Inflammatory macrophage treated with lipopolysaccharide for 4 hours (primary cell): ENCODE measurements at regions not wholly inside any gene's neighbourhood (a gene's known extent, or its start where the extent isn't known, plus 50 kb on each side); places are given as distances from the start of the nearest gene placed in this dataset.
"Not testable (repeated sequence)": the region's sequence is repeated elsewhere in the genome, so short reads cannot be mapped to it uniquely, and the experiment has no call there.

Source experiments
- DNase-seq: peaks from one replicate; pipeline ENCODE4 v3.0.0-alpha.2; 2020

DNA sequence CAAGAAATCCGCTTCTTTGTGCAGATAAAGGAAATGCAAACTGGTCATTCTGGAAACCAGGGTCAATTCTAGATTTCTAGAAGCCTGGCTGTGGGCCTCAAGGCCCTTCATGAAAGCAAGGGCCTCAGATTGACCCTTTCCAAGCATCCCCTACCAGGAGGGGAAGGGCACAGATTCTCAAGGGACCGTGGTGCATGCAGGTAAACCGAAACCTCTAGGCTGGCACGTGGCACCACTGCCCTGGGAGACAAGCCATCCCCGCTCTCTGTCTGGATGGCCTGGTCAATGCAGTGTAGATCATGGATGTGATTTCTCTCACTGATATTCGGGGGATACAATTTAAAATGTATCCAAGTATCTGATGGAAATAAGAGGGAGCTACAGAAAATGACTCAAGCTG is 69.4 kb downstream of the TOMM20 start:
- DNase-seq: no peak

DNA sequence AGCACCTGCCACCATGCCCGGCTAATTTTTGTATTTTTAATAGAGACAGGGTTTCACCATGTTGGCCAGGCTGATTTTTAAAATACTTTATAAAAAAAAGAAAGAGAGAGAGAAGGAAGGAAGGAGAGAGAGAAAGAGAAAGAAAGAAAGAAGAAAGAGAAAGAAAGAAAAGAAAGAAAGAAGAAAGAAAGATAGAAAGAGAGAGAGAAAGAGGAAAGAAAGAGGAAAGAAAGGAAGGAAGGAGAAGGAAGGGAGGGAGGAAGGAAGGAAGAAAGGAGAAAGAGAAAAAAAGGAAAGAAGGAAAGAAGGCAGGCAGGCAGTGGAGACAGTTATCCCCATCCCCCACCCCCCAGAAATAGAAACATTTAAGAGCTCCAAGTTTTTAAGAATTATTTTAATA is 69.9 kb downstream of the TOMM20 start:
- no peak for DNase-seq

DNA sequence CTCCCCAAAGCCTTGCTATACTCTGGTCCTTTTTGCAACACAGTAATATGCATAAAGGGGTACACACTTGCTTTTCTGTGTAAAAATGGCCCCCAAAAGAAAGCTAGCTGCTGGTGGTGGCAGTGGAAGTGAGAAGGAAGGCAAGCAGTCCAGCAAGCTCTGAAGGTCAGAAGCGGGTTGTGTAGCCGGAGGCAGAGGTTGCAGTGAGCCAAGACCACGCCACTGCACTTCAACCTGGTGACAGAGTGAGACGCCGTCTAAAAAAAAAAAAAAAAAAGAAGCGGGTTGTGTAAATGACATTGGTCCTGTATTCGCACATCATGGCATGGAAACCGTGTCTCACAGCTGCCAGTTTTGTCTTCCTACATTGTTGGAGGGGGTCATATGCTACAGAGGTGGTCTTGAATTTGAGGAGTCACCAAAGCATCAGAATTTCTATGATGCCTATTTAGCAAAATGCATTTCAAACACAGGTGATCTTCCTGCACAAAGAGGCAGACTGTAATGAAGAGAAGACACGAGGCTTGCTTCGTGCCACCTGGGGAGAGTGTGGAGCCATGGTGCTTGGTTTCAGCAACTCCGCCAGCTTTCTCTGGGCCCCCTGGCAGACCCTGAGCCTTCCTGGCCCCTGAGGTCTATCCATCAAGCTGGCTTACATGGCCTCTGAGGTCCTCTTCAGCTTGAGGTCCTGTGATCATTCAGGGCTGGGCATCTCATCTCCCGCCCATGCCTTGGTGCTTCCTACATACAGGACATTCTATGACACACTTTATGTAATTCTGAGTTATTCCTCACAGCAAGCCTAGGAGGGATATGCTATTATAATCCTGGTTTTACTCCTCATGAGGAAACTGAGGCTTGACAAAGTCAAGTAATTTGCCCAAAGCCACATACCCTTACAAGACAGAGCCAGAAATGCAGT is 71.0 kb downstream of the TOMM20 start:
- no peak for DNase-seq

DNA sequence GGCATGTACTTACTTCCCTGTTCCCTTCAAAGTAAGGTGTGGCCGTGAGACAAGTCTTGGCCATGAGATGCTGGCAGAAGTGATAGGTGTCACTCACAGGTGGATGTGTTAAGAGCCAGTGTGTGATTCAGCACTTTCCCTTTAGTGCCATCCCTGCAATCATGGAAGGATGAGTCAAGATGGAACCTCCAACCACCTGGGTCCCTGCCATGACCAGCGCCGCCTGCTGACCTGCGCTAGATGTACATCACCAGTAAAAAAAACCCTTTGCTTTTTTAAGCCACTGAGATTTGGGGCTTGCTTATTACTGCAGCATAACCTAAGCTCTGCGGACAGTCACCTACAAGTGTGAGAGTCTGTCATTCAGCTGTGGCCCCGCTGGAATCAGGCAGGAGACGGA is 71.7 kb downstream of the TOMM20 start:
- no peak for DNase-seq

DNA sequence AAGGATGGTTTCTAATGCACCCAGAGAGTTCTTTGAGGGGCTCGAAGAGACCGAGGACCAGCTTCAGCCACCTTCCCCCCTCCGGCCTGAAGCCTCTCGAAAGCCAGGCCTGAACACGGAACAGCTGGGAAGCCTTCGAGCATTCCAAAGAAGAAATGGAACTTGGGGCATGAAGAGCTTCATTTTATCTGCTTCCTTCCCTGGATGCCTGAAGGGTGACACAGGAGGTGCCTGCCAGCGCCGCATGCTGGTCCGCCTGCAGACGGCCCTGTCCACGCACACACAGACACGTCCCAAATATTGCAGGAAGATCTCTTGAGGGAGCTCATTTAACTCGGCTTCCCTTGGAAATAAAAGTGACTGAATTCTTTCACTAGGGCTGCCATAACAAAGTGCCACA is 73.7 kb downstream of the TOMM20 start:
- DNase-seq: no peak

DNA sequence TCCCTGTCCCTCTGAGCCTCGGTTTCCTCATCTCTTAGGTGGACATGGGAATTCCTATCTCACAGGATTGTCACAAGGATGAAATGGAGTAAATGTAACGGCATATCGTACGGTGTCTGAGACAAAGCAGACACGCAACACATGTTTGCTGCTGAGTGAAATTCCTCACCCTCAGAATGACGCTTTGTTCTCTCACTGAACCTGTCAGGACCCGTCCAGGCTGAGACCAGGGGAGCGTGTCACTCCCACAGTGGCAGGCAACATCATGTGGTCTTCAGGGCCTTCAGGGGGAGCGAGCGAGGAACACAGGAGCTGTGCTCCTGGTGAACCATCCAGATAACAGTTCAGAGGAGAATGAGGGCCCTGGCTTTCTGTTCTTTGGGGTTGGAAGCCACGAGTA is 74.2 kb downstream of the TOMM20 start:
- DNase-seq: no peak

DNA sequence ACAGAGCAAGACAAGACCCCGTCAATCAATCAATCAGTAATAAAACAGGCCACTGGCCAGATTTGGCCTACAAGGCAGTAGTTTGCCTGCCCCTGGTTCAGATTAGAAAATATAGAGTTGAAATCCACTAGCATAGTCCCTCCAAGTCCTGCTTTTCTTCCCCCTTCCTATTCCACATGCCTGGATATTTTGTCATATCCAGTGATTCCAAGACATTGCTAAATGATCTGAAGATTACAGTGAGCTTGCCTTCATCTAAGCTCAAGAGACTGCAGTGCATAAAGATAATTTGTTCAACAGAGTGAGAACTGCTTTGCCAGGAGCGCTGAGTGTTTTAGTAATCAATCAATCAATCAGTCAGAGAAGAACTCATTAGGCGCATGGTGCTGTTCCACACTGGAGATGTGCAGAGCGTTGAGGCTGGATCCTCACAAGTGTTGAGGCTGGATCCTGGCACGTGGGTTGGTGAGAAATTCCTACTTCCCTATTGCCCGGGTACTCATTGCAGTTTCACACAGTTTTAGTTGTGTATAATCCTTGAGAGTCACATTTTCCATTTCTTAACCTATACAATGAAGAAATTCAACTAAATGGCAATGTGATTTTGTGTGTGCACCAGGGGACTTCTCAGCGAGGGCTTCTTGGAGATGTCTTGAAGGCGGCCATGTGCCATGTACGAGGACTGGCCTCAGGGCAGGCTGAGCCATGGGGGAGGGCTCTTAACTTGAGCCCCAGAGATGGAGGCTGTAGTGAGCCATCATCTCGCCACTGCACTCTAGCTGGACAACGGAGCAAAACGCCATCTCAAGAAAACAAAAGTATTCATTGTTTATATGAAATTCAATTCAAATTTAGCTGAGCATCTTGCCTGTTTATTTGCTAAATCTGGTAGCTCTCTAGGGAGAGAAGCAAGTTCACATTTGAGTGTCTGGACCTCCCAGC is 76.3 kb downstream of the TOMM20 start:
- peak; percentile 95 for DNase-seq

DNA sequence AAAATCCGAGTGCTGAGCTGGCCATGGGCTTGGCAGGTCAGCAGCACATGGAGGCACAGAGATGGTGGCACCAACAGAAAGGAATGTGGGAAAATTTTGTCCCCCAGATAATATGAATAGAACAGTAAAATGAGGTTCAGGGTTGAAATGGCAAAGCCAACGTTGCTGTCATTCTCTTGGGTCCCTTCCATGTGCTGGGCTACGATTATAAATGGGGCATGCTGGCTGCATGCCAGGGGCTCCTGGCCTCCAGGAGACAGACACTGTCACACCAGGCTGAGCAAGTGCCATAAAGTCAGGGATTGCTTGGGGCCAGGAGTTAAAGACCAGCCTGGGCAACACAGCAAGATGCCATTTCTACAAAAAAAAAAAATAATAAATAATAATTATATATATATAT is 77.1 kb downstream of the TOMM20 start:
- no peak for DNase-seq

DNA sequence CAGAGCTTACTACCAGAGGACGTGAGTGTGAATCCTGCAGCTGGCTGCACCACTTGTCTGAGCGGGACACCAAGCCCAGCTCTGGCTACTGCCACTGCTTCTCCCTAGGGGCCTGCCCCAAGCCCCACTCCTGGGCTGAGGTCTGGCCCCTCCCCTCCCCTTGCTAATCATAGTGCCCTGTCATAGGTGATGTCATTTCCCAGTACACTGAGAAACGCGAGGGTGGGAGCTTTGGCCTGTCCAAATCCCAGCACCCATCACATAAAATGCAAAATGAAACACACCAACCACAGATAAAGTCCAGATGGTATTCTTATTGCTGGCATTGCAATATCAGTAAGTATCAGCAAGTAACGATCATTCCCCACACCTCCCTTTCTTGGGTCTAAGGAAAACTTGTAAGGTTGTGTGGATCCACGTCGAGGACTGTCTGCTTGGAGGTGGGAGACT is 77.7 kb downstream of the TOMM20 start:
- peak; percentile 63 for DNase-seq

DNA sequence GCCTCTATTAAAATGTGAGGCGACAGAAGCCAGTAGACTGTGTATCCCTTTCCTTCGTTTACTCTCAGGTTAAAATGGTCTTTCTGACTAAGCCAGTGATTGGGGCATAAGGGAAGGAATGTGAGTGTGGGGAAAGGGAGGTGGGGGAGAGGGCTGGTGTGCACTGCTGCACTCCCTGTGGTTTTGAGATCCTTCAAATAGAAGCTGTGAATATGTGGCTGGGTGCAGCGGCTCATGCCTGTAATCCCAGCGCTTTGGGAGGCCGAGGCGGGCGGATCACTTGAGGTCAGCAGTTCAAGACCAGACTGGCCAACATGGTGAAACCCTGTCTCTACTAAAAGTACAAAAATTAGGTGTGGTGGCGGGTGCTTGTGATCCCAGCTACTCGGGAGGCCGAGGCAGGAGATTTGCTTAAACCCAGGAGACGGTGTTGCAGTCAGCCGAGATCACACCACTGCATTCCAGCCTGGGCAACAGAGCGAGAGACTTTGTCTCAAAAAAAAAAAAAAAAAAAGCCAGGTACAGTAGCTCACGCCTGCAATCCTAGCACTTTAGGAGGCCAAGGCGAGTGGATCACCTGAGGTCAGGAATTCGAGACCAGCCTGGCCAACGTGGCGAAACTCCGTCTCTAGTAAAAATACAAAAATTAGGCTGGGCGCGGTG is 78.8 kb downstream of the TOMM20 start:
- DNase-seq: not testable (repeated sequence)

DNA sequence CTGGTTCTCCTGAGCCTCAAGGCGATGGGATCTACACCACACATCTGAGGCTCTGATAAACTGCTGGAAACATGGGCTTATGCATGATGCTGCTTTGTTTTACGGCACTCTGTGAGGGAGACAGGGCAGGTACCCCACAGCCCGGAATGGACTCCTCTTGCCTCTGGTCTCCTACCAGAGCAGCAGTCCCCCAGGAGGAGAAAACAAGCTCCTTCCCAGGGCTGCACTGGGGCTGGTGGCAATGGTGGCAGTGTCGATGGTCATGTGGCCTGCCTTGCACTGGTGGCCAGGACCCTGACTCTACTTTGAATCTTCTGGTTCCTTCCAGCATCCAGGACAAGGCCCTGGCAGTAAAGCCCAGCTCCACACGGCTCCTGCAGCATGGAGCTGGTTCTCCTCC is 79.4 kb downstream of the TOMM20 start:
- no peak for DNase-seq

DNA sequence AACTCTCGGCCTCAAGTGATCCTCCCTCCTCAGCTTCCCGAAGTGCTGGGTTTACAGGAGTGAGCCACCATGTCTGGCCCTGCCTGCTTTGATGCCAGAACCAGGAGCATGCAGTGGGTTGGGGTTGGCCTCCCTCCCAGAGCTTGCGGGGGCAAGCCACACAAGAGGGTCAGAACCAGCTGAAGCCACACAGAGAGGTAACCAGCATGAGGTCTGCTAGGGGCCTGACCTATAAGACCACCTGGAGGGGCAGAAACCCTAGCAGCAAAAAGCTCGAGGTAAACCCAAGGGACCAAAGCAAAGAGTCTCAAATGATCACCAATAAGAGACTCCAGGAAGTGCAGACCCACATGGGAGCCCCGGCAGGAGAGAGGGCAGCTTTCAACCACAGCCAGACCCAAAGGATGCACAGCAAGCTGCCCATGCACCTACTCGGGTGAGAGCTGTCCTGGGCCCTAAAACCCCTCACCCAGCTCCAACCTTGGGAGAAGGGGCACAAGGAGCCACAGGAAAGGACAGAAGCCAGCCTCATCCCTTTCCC is 81.2 kb downstream of the TOMM20 start:
- no peak for DNase-seq

DNA sequence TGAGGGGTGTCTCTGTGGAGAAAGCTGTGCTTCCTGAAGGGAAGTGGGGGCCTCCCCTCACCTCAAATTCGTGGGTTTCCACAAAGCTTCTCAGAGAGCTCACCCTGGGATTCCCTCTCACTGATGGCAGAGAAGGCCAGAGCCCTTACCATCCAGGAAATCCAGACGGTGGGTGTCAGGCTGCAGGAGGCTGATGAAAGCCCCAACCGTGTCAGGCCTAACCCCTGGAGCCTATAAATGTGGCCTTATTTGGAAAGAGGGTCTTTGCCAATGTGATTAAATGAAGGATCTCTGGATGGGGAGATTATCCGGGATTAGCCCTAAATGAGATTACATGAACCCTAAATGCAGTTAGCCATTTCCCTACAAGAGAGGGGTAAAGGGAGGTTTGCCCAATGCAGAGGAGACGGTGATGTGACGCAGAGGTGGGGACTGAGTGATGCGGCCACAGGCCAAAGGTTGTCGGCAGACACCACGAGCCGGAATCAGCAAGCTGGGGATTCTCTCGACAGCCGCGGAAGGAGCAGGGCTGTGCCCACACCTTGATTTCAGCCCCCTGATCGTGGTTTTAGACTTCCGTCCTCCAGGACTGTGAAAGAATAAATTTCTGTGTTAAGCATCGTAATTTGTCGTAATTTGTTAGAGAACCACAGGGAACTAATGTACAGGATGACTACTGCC is 82.6 kb downstream of the TOMM20 start:
- no peak for DNase-seq

DNA sequence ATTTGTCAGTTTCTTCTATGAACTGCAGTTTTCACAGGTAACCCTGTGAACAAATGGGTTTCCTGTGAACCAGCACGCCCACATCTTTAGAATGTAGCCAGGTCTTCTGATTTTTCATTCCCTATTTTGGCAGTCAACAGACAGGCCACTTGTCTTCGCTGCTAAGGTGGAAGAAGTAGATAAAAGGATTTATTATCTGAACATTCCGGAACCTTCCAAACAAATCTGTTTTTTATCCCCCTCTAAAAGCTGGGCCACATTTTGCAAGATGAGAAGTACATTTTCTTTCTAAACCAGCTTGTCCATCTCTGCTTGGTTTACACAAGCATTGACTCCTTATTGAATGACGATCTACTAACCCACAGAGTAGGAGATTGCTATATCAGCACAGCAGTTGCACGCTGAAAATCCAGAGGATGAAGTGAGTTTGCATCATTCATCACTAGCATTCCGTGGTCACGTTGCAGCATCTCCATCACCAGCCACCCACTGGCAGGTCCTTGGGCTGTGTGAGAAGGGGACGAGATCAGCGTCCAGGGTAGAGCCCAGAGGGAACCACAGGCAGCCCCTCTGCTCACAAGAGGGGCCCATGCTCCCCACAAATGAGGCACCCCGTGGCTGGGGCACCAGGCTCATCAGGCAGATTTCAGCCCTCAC is 83.5 kb downstream of the TOMM20 start:
- no peak for DNase-seq

DNA sequence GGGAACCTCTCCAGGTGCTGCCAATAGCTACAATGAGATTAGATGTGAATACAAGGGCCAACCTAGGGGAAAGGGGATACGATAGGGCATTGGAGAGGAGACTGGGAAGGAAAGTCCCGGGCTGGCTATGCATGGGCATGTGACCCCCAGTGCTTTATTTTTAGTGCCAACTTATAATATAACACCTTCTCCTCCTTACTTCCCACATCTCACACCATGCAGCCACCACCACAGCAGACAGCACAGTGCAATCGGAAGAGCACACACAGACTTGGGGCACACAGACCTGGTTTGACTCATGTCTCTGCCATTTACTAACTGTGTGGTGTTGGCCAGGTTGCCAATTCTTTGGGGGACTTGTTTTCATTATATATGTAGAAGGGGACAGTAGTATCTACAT is 85.4 kb downstream of the TOMM20 start:
- DNase-seq: no peak

DNA sequence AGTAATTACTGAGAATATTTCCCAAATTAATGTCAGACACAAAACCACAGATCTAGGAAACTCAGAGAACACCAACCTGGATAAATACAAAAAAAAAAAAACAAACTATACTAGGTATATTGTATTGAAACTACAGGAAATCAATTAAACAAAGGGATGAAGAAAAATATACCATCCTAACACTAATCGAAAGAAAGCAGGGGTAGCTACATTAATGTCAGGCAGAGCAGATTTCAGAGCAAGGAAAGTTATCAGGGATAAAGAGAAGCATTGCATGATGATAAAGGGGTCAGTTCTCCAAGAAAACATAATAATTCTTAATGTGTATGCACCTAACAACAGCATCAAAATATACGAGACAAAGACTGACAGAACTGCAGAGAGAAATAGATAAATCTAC is 89.9 kb downstream of the TOMM20 start:
- no peak for DNase-seq

DNA sequence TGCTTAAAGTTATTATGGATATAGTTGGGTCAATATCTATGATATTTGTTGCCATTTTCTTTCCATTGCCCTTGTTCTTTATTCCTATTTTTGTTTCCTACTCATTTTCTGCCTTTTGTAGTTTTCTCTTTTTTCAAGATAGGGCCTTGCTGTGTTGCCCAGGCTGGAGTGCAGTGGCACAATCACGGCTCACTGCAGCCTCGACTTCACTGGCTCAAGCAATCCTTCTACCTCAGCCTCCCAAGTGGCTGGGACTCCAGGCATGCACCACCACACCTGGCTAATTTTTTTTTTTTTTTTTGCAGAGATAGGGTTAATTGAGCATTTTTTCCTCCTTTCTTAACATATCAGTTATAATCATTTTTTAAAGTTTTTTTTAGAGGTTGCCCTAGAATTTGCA is 92.7 kb downstream of the TOMM20 start:
- no peak for DNase-seq

DNA sequence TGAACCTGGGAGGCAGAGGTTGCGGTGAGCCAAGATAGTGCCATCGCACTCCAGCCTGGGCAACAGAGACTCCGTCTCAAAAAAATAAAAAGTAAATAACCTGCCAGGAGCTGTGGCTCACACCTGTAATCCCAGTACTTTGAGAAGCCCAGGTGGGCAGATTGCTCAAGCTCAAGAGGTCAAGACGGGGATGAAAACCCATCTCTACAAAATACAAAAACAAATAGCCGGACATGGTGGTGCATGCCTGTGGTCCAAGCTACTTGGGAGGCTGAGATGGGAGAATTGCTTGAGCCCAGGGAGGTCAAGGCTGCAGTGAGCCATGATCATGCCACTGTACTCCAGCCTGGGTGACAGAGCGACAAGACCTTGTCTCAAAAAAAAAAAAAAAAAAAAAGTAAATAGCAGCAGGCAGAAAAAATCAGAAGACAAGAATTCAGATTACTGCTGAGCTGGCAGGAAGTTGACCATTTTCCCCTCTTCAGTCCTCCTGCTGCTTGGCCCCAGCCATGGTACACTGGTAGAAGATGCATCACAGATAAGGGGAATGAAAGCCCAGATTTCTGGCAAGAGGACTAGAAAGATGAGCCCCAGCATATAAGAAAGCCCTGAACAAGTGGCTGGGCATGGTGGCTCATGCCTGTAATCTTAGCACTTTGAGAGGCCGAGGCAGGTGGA is 97.6 kb downstream of the TOMM20 start:
- DNase-seq: no peak

DNA sequence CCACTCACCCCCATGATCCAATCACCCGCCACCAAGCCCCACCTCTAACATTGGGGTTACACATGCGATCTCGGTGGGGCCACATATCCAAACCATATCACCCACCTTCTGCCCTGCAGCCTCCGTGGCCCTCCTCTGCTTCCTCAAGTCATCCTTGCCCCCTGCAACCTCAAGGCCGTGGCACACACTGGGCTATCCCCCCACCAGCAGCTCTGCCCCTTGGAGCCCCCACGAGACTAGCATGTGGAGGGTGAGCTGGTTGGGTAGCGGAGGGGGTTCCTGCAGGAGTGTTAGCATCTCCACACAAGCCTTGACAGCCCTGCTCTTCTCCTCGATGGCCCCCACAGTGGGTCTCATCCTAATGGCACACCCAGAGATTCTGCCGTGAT is 100.8 kb downstream of the TOMM20 start:
- no peak for DNase-seq

DNA sequence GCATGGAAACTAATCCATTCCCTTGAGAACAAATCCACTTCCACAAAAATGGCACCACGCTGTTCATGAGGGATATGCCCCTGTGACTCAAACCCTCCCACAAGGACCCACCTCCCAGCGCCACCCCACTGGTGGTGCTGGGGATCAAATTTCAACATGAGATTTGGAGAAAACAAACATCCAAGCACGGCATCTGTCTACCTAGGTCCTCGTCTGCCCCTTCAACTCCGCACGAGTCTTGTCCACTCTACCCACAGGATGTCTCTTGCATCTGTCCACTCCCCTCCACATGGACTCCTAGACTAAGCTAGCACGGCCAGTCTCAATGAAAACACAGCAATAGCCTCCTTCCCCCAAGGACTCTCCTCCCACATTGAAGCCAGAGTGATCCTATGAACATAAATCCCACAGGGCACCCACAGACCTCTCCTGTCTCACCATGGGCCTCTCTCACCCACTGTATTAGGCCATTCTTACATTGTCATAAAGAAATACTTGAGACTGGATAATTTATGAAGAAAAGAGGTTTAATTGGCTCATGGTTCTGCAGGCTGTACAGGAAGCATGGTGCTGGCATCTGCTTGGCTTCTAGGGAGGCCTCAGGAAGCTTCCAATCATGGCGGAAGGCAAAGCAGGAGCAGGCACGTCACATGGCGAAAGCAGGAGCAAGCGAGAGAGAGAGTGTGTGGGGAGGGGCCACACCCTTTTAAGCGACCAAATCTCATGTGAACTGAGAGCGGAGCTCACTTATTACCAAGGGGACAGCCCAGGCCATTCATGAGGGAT is 101.4 kb downstream of the TOMM20 start:
- DNase-seq: no peak
